ENCODE measurements at regions not wholly inside any gene's neighbourhood (a gene's known extent, or its start where the extent isn't known, plus 50 kb on each side); places are given as distances from the start of the nearest gene placed in this dataset.

- no peaks in the 10 kb centered on the region for H3K23me2 ChIP-seq (ENCODE audit: insufficient read length, low read depth, low read length, poor library complexity, severe bottlenecking)
- TF ChIP-seq CTCF (conservative IDR thresholded peaks at IDR 0.05): no peak
- Mint-ChIP-seq H3K4me1 (no peaks in the 10 kb centered on the region), H3K27me3 (ENCODE audit: low read depth) (no peaks in the 10 kb centered on the region; the same call in 1 of the 2 replicates), H3K9me3 (no peaks in the 10 kb centered on the region), H3K27ac (no peak overlapping the region), H3K4me3 (no peak overlapping the region), H3K36me3 (ENCODE audit: insufficient read depth in 1 of 3, low read depth in 3 of 3) (no peaks in the 10 kb centered on the region; a peak in 1 of 7 replicates)
- no peak overlapping the region for H2BK120ac ChIP-seq (ENCODE audit: low read depth, low read length, poor library complexity, severe bottlenecking)
- no peak overlapping the region for H3K4me2 ChIP-seq (ENCODE audit: insufficient read depth, insufficient read length, low read length)
- WGBS (ENCODE audit: extremely low coverage, insufficient read length, low lambda C conversion rate): no CpG with 5 or more reads among the region's 4 CpGs
- no peak overlapping the region for H3K9ac ChIP-seq (ENCODE audit: extremely low read depth, insufficient read length, low read length)
- H2AFZ ChIP-seq (ENCODE audit: low read length): no peak overlapping the region
- H3T11ph ChIP-seq (ENCODE audit: low read length): no peak overlapping the region
- H4K8ac ChIP-seq (replicated peaks; ENCODE audit: insufficient read length, low read depth, low read length): no peak overlapping the region
- H3K79me2 ChIP-seq (ENCODE audit: insufficient read depth, low read length): no peaks in the 10 kb centered on the region
- no peaks in the 10 kb centered on the region for H3K79me1 ChIP-seq (ENCODE audit: insufficient read depth, low read depth, low read length, poor library complexity, severe bottlenecking)
- no peak overlapping the region for H4K91ac ChIP-seq (ENCODE audit: insufficient read length, low read depth, low read length)
- H4K20me1 ChIP-seq (ENCODE audit: control insufficient read depth, insufficient read depth, insufficient read length): no peaks in the 10 kb centered on the region
- no peak overlapping the region for H2BK15ac ChIP-seq (ENCODE audit: low read depth, low read length)
- no peak overlapping the region for H3K56ac ChIP-seq (ENCODE audit: insufficient read length, low read depth, low read length)
- H3K18ac ChIP-seq (ENCODE audit: insufficient read length, low read depth, low read length): no peak overlapping the region
- no peak for DNase-seq
- H3K4me1 ChIP-seq (ENCODE audit: insufficient read depth, low read length): no peaks in the 10 kb centered on the region
- no peak overlapping the region for H3K27ac ChIP-seq (ENCODE audit: insufficient read length, low read depth, low read length)
- H2BK20ac ChIP-seq (ENCODE audit: low read depth, low read length, poor library complexity, severe bottlenecking): no peak overlapping the region
- no peak overlapping the region for H2BK5ac ChIP-seq (ENCODE audit: insufficient read length, low read length)
- H3K14ac ChIP-seq (ENCODE audit: insufficient read depth, low read length): no peak overlapping the region
- H4K5ac ChIP-seq (ENCODE audit: insufficient read length, low read depth, low read length): no peak overlapping the region
- no peak overlapping the region for H2BK12ac ChIP-seq (ENCODE audit: insufficient read length, low read depth, low read length)
- no peaks in the 10 kb centered on the region for H3K27me3 ChIP-seq (ENCODE audit: insufficient read depth, low read length)
- no peak overlapping the region for H3K4ac ChIP-seq (ENCODE audit: low read depth, low read length)
- H2AK5ac ChIP-seq (ENCODE audit: insufficient read length, low read length): no peak overlapping the region
- no peaks in the 10 kb centered on the region for H3K9me3 ChIP-seq (ENCODE audit: control insufficient read depth, low read depth, low read length)
- H3K23ac ChIP-seq (ENCODE audit: insufficient read length, low read depth, low read length): no peak overlapping the region
Measured at GRCh38 chr20:5667705-5668528, 57.1 kb upstream of the GPCPD1 start.

All from H9 (cell line).